Neural cell (in vitro differentiated cells): ENCODE measurements at regions not wholly inside any gene's neighbourhood (a gene's known extent, or its start where the extent isn't known, plus 50 kb on each side); places are given as distances from the start of the nearest gene placed in this dataset.

Source experiments
- CTCF ChIP-seq: fragments of 450-650 bp; IDR thresholded peaks from 2 replicates; pipeline ENCODE4 v1.5.1; 2014; ENCODE audit warnings: antibody characterized with exemption, mild to moderate bottlenecking, moderate library complexity; ENCODE audit not compliant: poor library complexity, severe bottlenecking
- EP300 ChIP-seq: fragments of 450-650 bp; conservative IDR thresholded peaks from 2 replicates; pipeline ENCODE4 v1.6.1; 2014; ENCODE audit warnings: antibody characterized with exemption, mild to moderate bottlenecking, moderate library complexity; ENCODE audit not compliant: poor library complexity, severe bottlenecking
- EZH2 ChIP-seq: fragments of 200-600, 300-800 bp; shearing (Covaris generic), sonication (generic); IDR thresholded peaks from 2 replicates; pipeline ENCODE4 v1.6.1; 2014; ENCODE audit warnings: antibody characterized with exemption, low read length, borderline replicate concordance, mild to moderate bottlenecking; ENCODE audit not compliant: insufficient read depth, poor library complexity, severe bottlenecking
- MXI1 ChIP-seq: fragments of 450-650 bp; conservative IDR thresholded peaks from 2 replicates; pipeline ENCODE4 v1.6.1; 2014; ENCODE audit warnings: antibody characterized with exemption, mild to moderate bottlenecking; ENCODE audit not compliant: poor library complexity, severe bottlenecking
- POLR2AphosphoS5 ChIP-seq: IDR thresholded peaks from 2 replicates; pipeline ENCODE4 v1.6.1; 2012
- RAD21 ChIP-seq: fragments of 450-650 bp; conservative IDR thresholded peaks from 2 replicates; pipeline ENCODE4 v1.6.1; 2014; ENCODE audit warnings: antibody characterized with exemption, mild to moderate bottlenecking, moderate library complexity
- REST ChIP-seq: IDR thresholded peaks from 2 replicates; pipeline ENCODE4 v1.6.1; 2012; ENCODE audit warnings: borderline replicate concordance
- SMC3 ChIP-seq: fragments of 450-650 bp; conservative IDR thresholded peaks from 2 replicates; pipeline ENCODE4 v1.6.1; 2014; ENCODE audit warnings: antibody characterized with exemption, mild to moderate bottlenecking, moderate library complexity; ENCODE audit not compliant: poor library complexity
- TAF1 ChIP-seq: IDR thresholded peaks from 2 replicates; pipeline ENCODE4 v1.6.1; 2012; ENCODE audit warnings: low read depth

GRCh38 chr9:12612211-12612770, 80.9 kb upstream of the TYRP1 start:
- no peak for TF ChIP-seq EP300
- TF ChIP-seq CTCF, result no peak
- TF ChIP-seq REST, result no peak
- TF ChIP-seq POLR2AphosphoS5, result no peak
- TF ChIP-seq RAD21, result no peak
- no peak for TF ChIP-seq MXI1
- no peak for TF ChIP-seq TAF1
- TF ChIP-seq EZH2, result no peak
- no peak for TF ChIP-seq SMC3
